ENCODE measurements at regions not wholly inside any gene's neighbourhood (a gene's known extent, or its start where the extent isn't known, plus 50 kb on each side); places are given as distances from the start of the nearest gene placed in this dataset.
A peak's percentile ranks its signal among the peaks of the same experiment; 100 is the strongest.

DNA sequence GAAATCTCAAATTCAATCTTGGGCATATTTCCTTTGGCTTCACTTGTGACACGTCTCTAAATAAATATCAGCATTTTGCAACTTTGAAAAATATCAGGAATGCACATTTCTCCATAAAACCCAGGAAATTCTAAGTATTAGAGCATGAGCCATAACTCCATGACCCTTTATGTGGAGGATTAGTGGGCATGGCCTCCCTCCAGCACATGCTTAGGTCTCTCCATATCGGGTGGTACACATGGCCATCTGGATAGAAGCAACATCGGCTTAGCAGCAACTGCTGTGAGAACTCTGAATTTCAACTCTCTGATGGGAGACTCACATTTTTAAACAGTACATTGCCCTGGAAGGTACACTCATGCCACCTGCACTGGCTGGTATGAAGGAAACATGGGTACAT, 73.7 kb upstream of the EGFLAM start:
- no peak overlapping the region for H3K27ac ChIP-seq
- H3K36me3 ChIP-seq: no peaks in the 10 kb centered on the region
- no peaks in the 10 kb centered on the region for H3K9me3 ChIP-seq
- WGBS, 2 donors: 73 to 88% methylated on average over 1 to 3 of the region's 3 CpGs
- no peaks in the 10 kb centered on the region for H3K27me3 ChIP-seq
- TF ChIP-seq POLR2AphosphoS5 (IDR thresholded peaks at IDR 0.05) (no peak), EP300 (IDR thresholded peaks at IDR 0.05) (no peak), POLR2A (IDR thresholded peaks at IDR 0.05) (no peak)
- TF ChIP-seq, protein P1, sequence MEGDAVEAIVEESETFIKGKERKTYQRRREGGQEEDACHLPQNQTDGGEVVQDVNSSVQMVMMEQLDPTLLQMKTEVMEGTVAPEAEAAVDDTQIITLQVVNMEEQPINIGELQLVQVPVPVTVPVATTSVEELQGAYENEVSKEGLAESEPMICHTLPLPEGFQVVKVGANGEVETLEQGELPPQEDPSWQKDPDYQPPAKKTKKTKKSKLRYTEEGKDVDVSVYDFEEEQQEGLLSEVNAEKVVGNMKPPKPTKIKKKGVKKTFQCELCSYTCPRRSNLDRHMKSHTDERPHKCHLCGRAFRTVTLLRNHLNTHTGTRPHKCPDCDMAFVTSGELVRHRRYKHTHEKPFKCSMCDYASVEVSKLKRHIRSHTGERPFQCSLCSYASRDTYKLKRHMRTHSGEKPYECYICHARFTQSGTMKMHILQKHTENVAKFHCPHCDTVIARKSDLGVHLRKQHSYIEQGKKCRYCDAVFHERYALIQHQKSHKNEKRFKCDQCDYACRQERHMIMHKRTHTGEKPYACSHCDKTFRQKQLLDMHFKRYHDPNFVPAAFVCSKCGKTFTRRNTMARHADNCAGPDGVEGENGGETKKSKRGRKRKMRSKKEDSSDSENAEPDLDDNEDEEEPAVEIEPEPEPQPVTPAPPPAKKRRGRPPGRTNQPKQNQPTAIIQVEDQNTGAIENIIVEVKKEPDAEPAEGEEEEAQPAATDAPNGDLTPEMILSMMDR (IDR thresholded peaks at IDR 0.05): no peak
- ATAC-seq (ENCODE audit: low FRiP score in 2 of 2) (no peak), DNase-seq (no peak)
- no peak overlapping the region for H3K4me3 ChIP-seq
- no peaks in the 10 kb centered on the region for H3K4me1 ChIP-seq

GRCh38 chr5:38182991-38183390, 75.4 kb upstream of the EGFLAM start:
- no peak for TF ChIP-seq EP300 (IDR thresholded peaks at IDR 0.05)
- no peak for TF ChIP-seq POLR2AphosphoS5 (IDR thresholded peaks at IDR 0.05)
- TF ChIP-seq POLR2A (IDR thresholded peaks at IDR 0.05): no peak
- TF ChIP-seq, protein P1 (IDR thresholded peaks at IDR 0.05): no peak
- Histone ChIP-seq H3K27me3 (no peaks in the 10 kb centered on the region), H3K27ac (no peak overlapping the region), H3K4me1 (no peaks in the 10 kb centered on the region), H3K9me3 (no peaks in the 10 kb centered on the region), H3K36me3 (no peaks in the 10 kb centered on the region), H3K4me3 (no peak overlapping the region)
- DNase-seq: no peak
- 79 to 81% methylated on average over 5 to 7 of the region's 7 CpGs for WGBS, 2 donors
- ATAC-seq (ENCODE audit: low FRiP score in 2 of 2): no peak

GRCh38 chr5:38168029-38168428, 90.3 kb upstream of the EGFLAM start:
- DNase-seq (no peak), ATAC-seq (ENCODE audit: low FRiP score in 2 of 2) (no peak)
- TF ChIP-seq, protein P1 (IDR thresholded peaks at IDR 0.05): no peak
- TF ChIP-seq EP300 (IDR thresholded peaks at IDR 0.05): no peak
- TF ChIP-seq POLR2AphosphoS5 (IDR thresholded peaks at IDR 0.05): no peak
- TF ChIP-seq POLR2A (IDR thresholded peaks at IDR 0.05): no peak
- Histone ChIP-seq H3K36me3 (no peaks in the 10 kb centered on the region), H3K27me3 (no peaks in the 10 kb centered on the region), H3K4me1 (no peaks in the 10 kb centered on the region), H3K9me3 (no peaks in the 10 kb centered on the region), H3K27ac (no peak overlapping the region), H3K4me3 (no peak overlapping the region)
- WGBS, 2 donors: 53 to 62% methylated on average over 2 of the region's 2 CpGs

GRCh38 chr5:38167562-38167996, 90.8 kb upstream of the EGFLAM start:
- no peaks in the 10 kb centered on the region for H3K36me3 ChIP-seq
- H3K9me3 ChIP-seq: no peaks in the 10 kb centered on the region
- no peak for ATAC-seq (ENCODE audit: low FRiP score in 2 of 2)
- WGBS, 2 donors: 24 to 44% methylated on average over 12 of the region's 12 CpGs
- H3K4me1 ChIP-seq: no peaks in the 10 kb centered on the region
- DNase-seq: no peak
- H3K27ac ChIP-seq: no peak overlapping the region
- TF ChIP-seq, protein P1 (IDR thresholded peaks at IDR 0.05): no peak
- TF ChIP-seq EP300 (IDR thresholded peaks at IDR 0.05) (no peak), POLR2AphosphoS5 (IDR thresholded peaks at IDR 0.05) (no peak), POLR2A (IDR thresholded peaks at IDR 0.05) (no peak)
- H3K27me3 ChIP-seq: no peaks in the 10 kb centered on the region
- H3K4me3 ChIP-seq: no peak overlapping the region

- H3K4me3 ChIP-seq: no peak overlapping the region
- no peaks in the 10 kb centered on the region for H3K27me3 ChIP-seq
- ATAC-seq (ENCODE audit: low FRiP score in 2 of 2): no peak
- H3K27ac ChIP-seq: no peak overlapping the region
- H3K4me1 ChIP-seq: no peaks in the 10 kb centered on the region
- H3K9me3 ChIP-seq: no peaks in the 10 kb centered on the region
- TF ChIP-seq, protein P1 (IDR thresholded peaks at IDR 0.05): no peak
- no peak for TF ChIP-seq POLR2A (IDR thresholded peaks at IDR 0.05)
- no peak for TF ChIP-seq EP300 (IDR thresholded peaks at IDR 0.05)
- no peak for TF ChIP-seq POLR2AphosphoS5 (IDR thresholded peaks at IDR 0.05)
- DNase-seq: peak in 1 of 2 donors; percentile 40
- H3K36me3 ChIP-seq: no peaks in the 10 kb centered on the region
- 78 to 80% methylated on average over 6 to 11 of the region's 11 CpGs for WGBS, 2 donors
These were observed 91.5 kb upstream of the EGFLAM start for GRCh38 chr5:38166832-38167231.
